ENCODE measurements at regions not wholly inside any gene's neighbourhood (a gene's known extent, or its start where the extent isn't known, plus 50 kb on each side); places are given as distances from the start of the nearest gene placed in this dataset.

- TF ChIP-seq CTCF (IDR thresholded peaks at IDR 0.05 in 4 of 5, conservative IDR thresholded peaks at IDR 0.05 in 1 of 5) = no peak
- TF ChIP-seq POLR2A (IDR thresholded peaks at IDR 0.05) = no peak
These were observed 78.7 kb downstream of the FSCB start for GRCh38 chr14:44428231-44428945.

Data from gastrocnemius medialis (tissue), 4 donors.